GM18526 (cell line): ENCODE measurements at regions not wholly inside any gene's neighbourhood (a gene's known extent, or its start where the extent isn't known, plus 50 kb on each side); places are given as distances from the start of the nearest gene placed in this dataset.

Experiments
- POLR2A ChIP-seq: IDR thresholded peaks from 3 replicates; pipeline ENCODE4 v1.6.1; 2011; ENCODE audit not compliant: insufficient read length; ENCODE audit errors: extremely low read depth

DNA sequence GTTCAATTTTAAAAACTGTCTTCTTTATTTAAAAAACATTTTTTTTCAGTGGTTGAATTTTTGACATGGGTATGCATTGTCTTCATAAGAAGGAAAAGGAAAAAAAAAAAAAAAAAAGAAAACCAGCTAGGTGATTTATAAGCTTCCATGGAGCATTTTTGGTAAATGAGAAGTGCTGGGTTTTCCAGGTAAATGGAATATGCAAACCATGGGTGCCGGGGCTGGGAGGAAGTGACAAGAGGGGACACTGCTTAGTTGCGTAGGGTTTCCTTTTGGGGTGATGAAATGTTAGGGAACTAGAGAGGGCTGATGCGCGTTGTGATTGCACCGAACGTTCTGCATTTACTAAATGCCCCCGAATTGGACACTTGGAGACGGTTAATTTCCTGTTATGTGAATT is 217.4 kb upstream of the FOXF1 start:
- no peak for TF ChIP-seq POLR2A

DNA sequence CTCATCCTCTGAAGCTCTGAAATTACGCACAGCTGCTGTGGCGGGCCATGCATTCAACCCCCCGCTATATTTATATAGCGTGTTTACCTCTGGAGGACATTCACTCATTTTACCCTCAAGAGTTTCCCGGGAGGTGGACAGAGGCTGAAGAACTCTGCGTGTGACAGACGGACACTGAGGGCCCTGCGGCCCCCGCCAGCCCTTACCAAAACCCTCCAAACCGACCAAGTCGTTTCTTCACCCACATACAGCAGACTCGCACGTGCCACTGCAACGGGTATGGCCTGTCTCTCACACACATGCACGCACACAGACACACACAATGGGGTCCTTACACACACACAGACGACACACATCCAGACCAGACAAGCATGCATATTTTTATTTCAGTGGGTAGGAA is 216.4 kb upstream of the FOXF1 start:
- TF ChIP-seq POLR2A, result no peak

DNA sequence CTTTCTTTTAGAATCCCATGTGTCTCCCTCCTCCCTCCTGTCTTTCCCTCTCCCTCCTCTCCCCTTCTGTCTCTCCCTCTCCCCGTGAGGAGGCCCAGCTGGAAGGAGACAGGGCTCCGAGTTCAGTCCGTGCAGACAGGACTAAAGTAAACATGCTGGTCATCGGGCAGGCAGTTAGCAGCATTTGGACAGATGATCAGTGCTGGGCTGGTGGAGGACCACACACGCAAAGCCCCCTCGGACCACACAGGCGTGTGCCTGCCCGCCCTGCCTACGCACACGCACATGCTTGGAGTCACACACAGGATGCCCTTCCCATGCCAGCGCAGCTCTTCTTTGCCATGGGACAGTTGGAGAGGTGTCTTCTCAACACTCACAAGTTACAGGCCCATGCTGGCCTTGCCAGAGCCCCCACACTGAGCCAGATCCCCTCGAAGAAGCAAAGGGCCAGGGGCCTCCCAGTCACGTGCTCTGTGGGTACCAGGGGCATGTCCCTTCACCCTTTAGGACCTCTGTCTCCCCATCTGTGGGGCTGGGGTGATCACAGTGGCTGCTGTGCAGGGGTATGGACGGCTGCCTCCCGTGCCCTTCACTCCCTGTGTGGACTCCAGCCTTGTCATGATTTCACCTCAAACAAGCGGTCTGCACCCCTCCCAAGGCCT is 215.7 kb upstream of the FOXF1 start:
- no peak for TF ChIP-seq POLR2A

DNA sequence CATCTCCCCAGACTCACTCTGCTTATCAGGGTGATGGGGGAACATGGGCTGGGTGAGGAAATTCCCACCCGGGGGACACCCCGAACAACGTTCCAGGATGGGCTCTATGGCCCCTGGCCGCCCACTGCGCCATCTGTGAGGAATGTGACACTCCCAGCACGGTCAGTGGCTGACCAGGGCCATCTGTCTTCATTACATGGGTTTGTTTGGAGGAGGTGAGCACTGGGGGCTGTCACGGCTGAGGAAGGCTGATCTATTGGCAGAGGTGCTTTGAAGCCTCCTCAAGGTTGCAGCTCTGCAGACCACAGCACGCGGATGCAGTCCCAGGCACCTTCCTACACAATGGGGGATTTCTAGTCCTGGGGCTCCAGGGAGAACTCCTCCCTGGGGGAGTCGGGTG is 214.1 kb upstream of the FOXF1 start:
- no peak for TF ChIP-seq POLR2A

DNA sequence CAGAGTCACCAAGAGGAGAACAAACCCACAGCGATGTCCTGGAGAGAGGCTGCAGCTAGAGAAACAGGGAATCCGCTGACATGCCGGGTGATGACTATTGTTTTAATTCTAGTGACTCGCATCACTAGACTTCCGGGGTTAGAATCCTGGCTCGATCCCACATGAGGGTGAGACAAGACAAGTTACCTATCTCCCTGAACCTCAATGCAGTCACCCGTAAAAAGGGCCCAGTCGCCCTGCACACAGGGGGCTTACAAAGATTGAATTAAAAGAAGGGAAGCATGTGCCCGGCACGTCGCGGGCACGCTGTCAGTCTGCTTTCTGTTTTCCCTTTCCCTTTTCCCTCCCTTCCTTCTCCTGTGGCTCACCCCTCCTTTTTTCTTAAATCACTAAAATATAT is 212.9 kb upstream of the FOXF1 start:
- TF ChIP-seq POLR2A, result no peak

- TF ChIP-seq POLR2A, result no peak
Observed at GRCh38 chr16:86297866-86298757, 212.2 kb upstream of the FOXF1 start.

- TF ChIP-seq POLR2A, result no peak
Observed at GRCh38 chr16:86298758-86299134, 211.6 kb upstream of the FOXF1 start.

GRCh38 chr16:86299882-86300610 is 210.3 kb upstream of the FOXF1 start:
- no peak for TF ChIP-seq POLR2A

DNA sequence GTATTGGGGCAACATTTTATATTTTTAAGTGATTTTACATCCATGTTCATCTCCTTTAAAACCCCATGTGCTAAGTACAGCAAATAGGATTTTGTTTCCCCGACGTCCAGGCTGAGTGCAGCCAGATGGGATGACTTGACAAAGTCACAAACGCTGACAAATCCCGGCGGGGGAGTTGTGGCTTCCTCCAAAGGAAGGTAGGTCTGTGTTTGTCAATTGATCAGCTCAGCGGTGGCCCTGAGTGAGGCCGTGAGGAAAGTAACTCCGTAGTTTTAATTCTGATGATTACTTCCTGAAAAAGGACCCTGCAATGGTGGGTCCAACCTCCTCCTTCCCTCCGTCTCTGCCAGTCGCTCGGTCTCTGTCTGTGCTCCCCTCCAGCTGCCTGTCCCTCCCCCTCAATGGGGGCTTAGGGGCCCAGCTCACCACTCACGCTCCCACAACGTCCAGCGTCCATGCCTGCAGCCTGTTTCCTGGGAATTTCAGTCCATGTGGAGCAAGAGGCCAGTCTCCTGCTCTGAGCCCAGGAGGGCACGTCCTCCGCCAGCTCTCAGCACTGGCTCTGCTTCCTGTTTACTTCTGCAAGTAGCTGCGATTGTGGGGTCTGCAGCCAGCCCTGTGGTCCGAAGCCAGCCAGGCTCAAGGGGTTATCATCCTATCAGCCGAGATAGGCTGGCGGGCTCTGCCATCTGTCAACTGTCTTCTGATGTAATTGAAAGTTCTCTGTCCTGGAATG is 209.4 kb upstream of the FOXF1 start:
- no peak for TF ChIP-seq POLR2A

DNA sequence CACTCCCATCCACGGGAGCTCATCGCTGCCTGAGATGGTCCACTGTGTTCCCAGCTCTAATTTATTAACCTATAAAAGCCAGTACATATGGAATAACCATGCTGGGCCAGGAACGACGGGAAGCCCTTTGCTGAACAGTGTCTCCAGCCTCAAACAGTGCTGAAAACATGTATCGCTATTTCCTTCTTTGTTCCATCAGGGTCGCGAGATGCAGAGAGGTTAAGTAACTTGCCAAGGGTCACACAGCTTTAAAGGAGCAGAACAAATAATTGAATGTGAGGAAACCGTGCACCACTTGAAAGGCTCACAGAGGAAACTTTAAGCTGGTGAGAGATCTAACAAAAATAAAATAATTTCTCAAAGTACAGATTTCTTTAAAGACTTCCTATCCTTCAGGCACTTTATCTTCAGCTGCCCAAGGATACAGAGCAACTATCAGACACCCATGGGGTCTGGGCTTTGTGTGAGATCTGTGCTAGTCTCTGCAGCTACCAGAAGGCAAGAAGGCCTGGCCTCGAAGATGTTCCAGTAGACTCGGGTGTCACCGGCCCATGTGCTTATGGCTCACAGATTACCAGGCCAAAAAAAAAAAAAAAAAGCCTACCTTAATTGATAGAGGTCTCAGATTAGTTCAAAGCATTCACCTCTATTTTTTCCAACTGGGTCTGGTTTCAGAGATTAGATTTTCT is 207.8 kb upstream of the FOXF1 start:
- TF ChIP-seq POLR2A, result no peak

GRCh38 chr16:86303787-86304678 is 206.3 kb upstream of the FOXF1 start:
- TF ChIP-seq POLR2A, result no peak

GRCh38 chr16:86304868-86305267 is 205.5 kb upstream of the FOXF1 start:
- TF ChIP-seq POLR2A, result no peak

GRCh38 chr16:86305440-86305839 is 204.9 kb upstream of the FOXF1 start:
- no peak for TF ChIP-seq POLR2A
